ENCODE measurements at regions not wholly inside any gene's neighbourhood (a gene's known extent, or its start where the extent isn't known, plus 50 kb on each side); places are given as distances from the start of the nearest gene placed in this dataset.

DNA sequence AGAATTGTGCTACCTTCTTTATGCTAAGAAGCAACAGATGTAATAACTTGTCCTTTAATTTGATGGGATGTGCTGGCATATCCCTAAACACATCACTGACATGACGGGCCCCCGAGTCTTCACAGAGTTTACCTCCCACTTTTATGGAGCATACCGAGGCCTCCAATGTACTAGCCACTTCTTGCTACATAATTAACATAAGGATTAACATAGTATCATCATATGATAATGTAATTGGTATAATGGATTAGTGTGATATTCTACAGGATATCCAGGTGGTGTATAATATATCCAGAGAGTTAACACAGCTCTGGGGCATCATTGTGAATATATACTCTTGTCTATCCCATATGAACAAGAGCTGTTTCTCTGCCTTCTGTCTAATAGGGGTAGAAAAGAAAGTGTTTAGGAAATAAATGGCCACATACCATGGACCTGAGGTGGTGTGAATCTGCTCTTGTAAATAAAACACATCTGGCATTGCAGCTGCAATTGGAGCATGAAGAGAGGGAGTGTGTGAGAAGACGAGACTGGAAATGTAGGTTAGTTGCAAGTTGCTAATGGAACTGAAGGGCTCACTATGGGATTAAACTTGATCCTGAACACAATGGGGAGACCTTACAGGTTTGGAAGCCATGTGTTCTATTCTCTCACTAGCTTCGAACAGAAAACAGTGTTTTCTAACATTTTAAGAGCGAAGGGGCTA, 102.3 kb downstream of the IYD start:
- no peaks in the 10 kb centered on the region for H3K79me2 ChIP-seq (ENCODE audit: low read length)
- no peak overlapping the region for H3K27ac ChIP-seq (ENCODE audit: low read length)
- no peak for DNase-seq
- CTCF ChIA-PET: no interaction called here
- peaks cover 6% of the 10 kb centered on the region for H3K4me1 ChIP-seq (ENCODE audit: insufficient read depth, low read length)
- no peaks in the 10 kb centered on the region for H3K9me3 ChIP-seq (ENCODE audit: low read length)
- H3K4me3 ChIP-seq (ENCODE audit: low read length): no peak overlapping the region
- no peak overlapping the region for H2AFZ ChIP-seq (ENCODE audit: low read length)
- POLR2A ChIA-PET (ENCODE audit: unreplicated experiment): no interaction called here
- TF ChIP-seq EZH2phosphoT487 (IDR thresholded peaks at IDR 0.05; ENCODE audit: borderline replicate concordance, low read length) (no peak), EZH2 (IDR thresholded peaks at IDR 0.05; ENCODE audit: low read length, unreplicated experiment) (no peak)
- TF ChIP-seq, protein P1, sequence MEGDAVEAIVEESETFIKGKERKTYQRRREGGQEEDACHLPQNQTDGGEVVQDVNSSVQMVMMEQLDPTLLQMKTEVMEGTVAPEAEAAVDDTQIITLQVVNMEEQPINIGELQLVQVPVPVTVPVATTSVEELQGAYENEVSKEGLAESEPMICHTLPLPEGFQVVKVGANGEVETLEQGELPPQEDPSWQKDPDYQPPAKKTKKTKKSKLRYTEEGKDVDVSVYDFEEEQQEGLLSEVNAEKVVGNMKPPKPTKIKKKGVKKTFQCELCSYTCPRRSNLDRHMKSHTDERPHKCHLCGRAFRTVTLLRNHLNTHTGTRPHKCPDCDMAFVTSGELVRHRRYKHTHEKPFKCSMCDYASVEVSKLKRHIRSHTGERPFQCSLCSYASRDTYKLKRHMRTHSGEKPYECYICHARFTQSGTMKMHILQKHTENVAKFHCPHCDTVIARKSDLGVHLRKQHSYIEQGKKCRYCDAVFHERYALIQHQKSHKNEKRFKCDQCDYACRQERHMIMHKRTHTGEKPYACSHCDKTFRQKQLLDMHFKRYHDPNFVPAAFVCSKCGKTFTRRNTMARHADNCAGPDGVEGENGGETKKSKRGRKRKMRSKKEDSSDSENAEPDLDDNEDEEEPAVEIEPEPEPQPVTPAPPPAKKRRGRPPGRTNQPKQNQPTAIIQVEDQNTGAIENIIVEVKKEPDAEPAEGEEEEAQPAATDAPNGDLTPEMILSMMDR (conservative IDR thresholded peaks at IDR 0.05; ENCODE audit: low read depth, low read length): no peak
- H3K36me3 ChIP-seq (ENCODE audit: low read depth, low read length): no peaks in the 10 kb centered on the region
- no peaks in the 10 kb centered on the region for H3F3A ChIP-seq (ENCODE audit: low read length, unreplicated experiment)
- no peak overlapping the region for H3K4me2 ChIP-seq (ENCODE audit: low read length)
- no peak overlapping the region for H3K9ac ChIP-seq (ENCODE audit: low read length)
- no peaks in the 10 kb centered on the region for H4K20me1 ChIP-seq (ENCODE audit: low read length)
- intact Hi-C loops (cut with micrococcal nuclease): no loop called here
- no peaks in the 10 kb centered on the region for H3K9me2 ChIP-seq (replicated peaks; ENCODE audit: low read length)
- no peaks in the 10 kb centered on the region for H3K27me3 ChIP-seq (ENCODE audit: low read length)
- BruUV-seq (replicated peaks): no TSS peak
- no peak for ATAC-seq

DNA sequence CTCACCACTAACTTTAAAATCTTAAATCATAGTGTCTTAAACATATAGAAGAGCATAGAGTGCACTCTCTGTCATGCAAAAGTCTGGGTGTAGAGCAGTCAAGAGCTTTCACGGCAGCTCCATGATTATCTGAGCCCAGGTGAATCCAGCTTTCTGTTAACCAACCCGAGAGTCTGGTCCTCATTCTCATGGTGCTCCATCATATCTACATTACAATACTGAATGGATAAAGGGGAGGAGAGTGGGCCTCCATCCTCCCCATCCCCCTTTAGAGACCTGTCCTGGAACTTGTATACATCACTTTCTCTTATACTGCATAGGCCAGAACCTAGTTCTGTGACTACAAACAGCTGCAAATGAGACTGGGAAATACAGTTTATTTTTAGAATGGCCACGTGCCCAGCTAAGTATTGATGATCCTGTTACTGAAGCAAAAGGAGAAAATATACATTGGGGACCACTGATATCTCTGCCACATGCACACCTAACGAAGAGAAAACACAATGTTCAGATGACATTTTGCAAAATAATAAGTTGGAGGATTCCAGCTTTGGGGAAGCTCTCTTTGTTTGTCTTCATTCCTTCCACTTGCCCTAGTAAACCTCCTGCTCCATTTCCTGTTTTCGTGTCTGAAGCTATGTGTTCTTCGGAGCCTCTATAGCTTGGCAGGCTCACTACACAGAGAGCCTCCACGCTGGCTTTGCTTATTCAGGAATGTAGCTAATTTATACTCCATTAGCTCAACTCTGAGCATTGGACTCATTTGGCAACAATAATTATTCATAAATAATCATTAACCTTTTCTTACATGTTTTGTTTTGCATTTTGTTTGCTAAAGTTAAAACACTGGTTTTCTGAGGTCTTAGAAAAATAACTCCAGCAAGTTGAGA, 110.1 kb downstream of the IYD start:
- Histone ChIP-seq H3K4me2 (ENCODE audit: low read length) (no peak overlapping the region), H4K20me1 (ENCODE audit: low read length) (no peaks in the 10 kb centered on the region), H3K79me2 (ENCODE audit: low read length) (no peaks in the 10 kb centered on the region), H3K4me1 (ENCODE audit: insufficient read depth, low read length) (no peaks in the 10 kb centered on the region), H2AFZ (ENCODE audit: low read length) (no peak overlapping the region), H3K36me3 (ENCODE audit: low read depth, low read length) (no peaks in the 10 kb centered on the region), H3K9ac (ENCODE audit: low read length) (no peak overlapping the region), H3K27me3 (ENCODE audit: low read length) (no peaks in the 10 kb centered on the region), H3K27ac (ENCODE audit: low read length) (no peak overlapping the region), H3K9me2 (replicated peaks; ENCODE audit: low read length) (no peaks in the 10 kb centered on the region), H3K4me3 (ENCODE audit: low read length) (no peak overlapping the region), H3F3A (ENCODE audit: low read length, unreplicated experiment) (no peaks in the 10 kb centered on the region), H3K9me3 (ENCODE audit: low read length) (no peaks in the 10 kb centered on the region)
- BruUV-seq (replicated peaks): no TSS peak
- DNase-seq (no peak), ATAC-seq (no peak)
- CTCF ChIA-PET: no interaction called here
- intact Hi-C loops (cut with micrococcal nuclease): no loop called here
- POLR2A ChIA-PET (ENCODE audit: unreplicated experiment): no interaction called here
- TF ChIP-seq, protein P1 (conservative IDR thresholded peaks at IDR 0.05; ENCODE audit: low read depth, low read length): no peak
- TF ChIP-seq EZH2 (IDR thresholded peaks at IDR 0.05; ENCODE audit: low read length, unreplicated experiment) (no peak), EZH2phosphoT487 (IDR thresholded peaks at IDR 0.05; ENCODE audit: borderline replicate concordance, low read length) (no peak)
